ENCODE measurements at regions not wholly inside any gene's neighbourhood (a gene's known extent, or its start where the extent isn't known, plus 50 kb on each side); places are given as distances from the start of the nearest gene placed in this dataset.
A peak's percentile ranks its signal among the peaks of the same experiment; 100 is the strongest.

GRCh38 chr5:35487233-35488025, 130.2 kb upstream of the SPEF2 start:
- Histone ChIP-seq H3K4me3 (replicated peaks in 1 of 4; ENCODE audit: control extremely low read depth in 1 of 4, insufficient read depth in 1 of 4, low read depth in 3 of 4, low read length in 4 of 4) (peak overlapping the region in 1 of 4 experiments; percentile 9), H3K27ac (ENCODE audit: insufficient read depth, low read length) (no peak overlapping the region), H3K4me1 (ENCODE audit: control insufficient read depth, extremely low read depth, insufficient read depth, low read length) (no peaks in the 10 kb centered on the region), H3K9ac (ENCODE audit: insufficient read depth, low read length) (no peak overlapping the region), H2AFZ (ENCODE audit: low read length) (no peak overlapping the region), H3K9me3 (ENCODE audit: control insufficient read depth, insufficient read depth, low read depth, low read length) (no peaks in the 10 kb centered on the region), H4K20me1 (ENCODE audit: control insufficient read depth, extremely low read depth, insufficient read depth, low read length) (no peaks in the 10 kb centered on the region), H3K36me3 (ENCODE audit: control insufficient read depth, insufficient read depth, low read length) (no peaks in the 10 kb centered on the region), H3K4me2 (ENCODE audit: extremely low read depth, insufficient read depth, low read length) (no peak overlapping the region), H3K27me3 (ENCODE audit: control insufficient read depth, insufficient read depth, low read length) (no peaks in the 10 kb centered on the region), H3K79me2 (ENCODE audit: control insufficient read depth, insufficient read depth, low read length) (no peaks in the 10 kb centered on the region)
- no peak for TF ChIP-seq EZH2 (IDR thresholded peaks at IDR 0.05; ENCODE audit: low read length, missing control alignments)
- TF ChIP-seq, protein P1, sequence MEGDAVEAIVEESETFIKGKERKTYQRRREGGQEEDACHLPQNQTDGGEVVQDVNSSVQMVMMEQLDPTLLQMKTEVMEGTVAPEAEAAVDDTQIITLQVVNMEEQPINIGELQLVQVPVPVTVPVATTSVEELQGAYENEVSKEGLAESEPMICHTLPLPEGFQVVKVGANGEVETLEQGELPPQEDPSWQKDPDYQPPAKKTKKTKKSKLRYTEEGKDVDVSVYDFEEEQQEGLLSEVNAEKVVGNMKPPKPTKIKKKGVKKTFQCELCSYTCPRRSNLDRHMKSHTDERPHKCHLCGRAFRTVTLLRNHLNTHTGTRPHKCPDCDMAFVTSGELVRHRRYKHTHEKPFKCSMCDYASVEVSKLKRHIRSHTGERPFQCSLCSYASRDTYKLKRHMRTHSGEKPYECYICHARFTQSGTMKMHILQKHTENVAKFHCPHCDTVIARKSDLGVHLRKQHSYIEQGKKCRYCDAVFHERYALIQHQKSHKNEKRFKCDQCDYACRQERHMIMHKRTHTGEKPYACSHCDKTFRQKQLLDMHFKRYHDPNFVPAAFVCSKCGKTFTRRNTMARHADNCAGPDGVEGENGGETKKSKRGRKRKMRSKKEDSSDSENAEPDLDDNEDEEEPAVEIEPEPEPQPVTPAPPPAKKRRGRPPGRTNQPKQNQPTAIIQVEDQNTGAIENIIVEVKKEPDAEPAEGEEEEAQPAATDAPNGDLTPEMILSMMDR (conservative IDR thresholded peaks at IDR 0.05 in 1 of 2, IDR thresholded peaks at IDR 0.05 in 1 of 2; ENCODE audit: low read depth in 1 of 2, low read length in 2 of 2) = no peak
- DNase-seq (ENCODE audit: low read depth in 2 of 2) = peak in 1 of 2 donors; percentile 85

DNA sequence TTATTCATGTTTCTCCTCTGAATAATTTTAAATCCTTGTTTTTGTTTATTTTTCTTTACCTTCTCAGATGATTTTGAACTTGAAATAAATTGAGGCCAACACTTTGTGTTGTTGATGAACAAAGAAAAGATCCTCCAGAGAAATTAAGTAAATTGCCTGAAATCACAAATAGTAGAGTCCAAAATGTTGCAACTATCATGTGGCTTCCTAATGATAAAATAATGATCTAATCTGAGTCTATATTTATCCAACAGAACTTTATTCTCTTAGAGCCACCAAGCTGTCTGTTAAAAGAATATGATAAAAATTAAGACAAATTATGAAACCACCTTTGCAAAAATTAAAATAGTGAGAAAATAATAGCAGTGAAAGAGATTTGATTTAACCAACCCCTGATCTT, 132.2 kb upstream of the SPEF2 start:
- no peaks in the 10 kb centered on the region for H3K36me3 ChIP-seq (ENCODE audit: control insufficient read depth, insufficient read depth, low read length)
- H3K27me3 ChIP-seq (ENCODE audit: control insufficient read depth, insufficient read depth, low read length) = no peaks in the 10 kb centered on the region
- TF ChIP-seq EZH2 (IDR thresholded peaks at IDR 0.05; ENCODE audit: low read length, missing control alignments) = no peak
- TF ChIP-seq, protein P1 (conservative IDR thresholded peaks at IDR 0.05 in 1 of 2, IDR thresholded peaks at IDR 0.05 in 1 of 2; ENCODE audit: low read depth in 1 of 2, low read length in 2 of 2) = no peak
- no peaks in the 10 kb centered on the region for H3K9me3 ChIP-seq (ENCODE audit: control insufficient read depth, insufficient read depth, low read depth, low read length)
- no peak overlapping the region for H3K9ac ChIP-seq (ENCODE audit: insufficient read depth, low read length)
- H3K4me3 ChIP-seq (replicated peaks in 1 of 4; ENCODE audit: control extremely low read depth in 1 of 4, insufficient read depth in 1 of 4, low read depth in 3 of 4, low read length in 4 of 4) = no peak overlapping the region
- no peaks in the 10 kb centered on the region for H3K4me1 ChIP-seq (ENCODE audit: control insufficient read depth, extremely low read depth, insufficient read depth, low read length)
- no peaks in the 10 kb centered on the region for H3K79me2 ChIP-seq (ENCODE audit: control insufficient read depth, insufficient read depth, low read length)
- H4K20me1 ChIP-seq (ENCODE audit: control insufficient read depth, extremely low read depth, insufficient read depth, low read length) = no peaks in the 10 kb centered on the region
- no peak for DNase-seq (ENCODE audit: low read depth in 2 of 2)
- no peak overlapping the region for H3K27ac ChIP-seq (ENCODE audit: insufficient read depth, low read length)
- no peak overlapping the region for H3K4me2 ChIP-seq (ENCODE audit: extremely low read depth, insufficient read depth, low read length)
- H2AFZ ChIP-seq (ENCODE audit: low read length) = no peak overlapping the region

- Histone ChIP-seq H3K9me3 (ENCODE audit: control insufficient read depth, insufficient read depth, low read depth, low read length) (no peaks in the 10 kb centered on the region), H3K79me2 (ENCODE audit: control insufficient read depth, insufficient read depth, low read length) (no peaks in the 10 kb centered on the region), H3K27ac (ENCODE audit: insufficient read depth, low read length) (no peak overlapping the region), H3K4me2 (ENCODE audit: extremely low read depth, insufficient read depth, low read length) (no peak overlapping the region), H3K4me1 (ENCODE audit: control insufficient read depth, extremely low read depth, insufficient read depth, low read length) (no peaks in the 10 kb centered on the region), H3K9ac (ENCODE audit: insufficient read depth, low read length) (no peak overlapping the region), H3K36me3 (ENCODE audit: control insufficient read depth, insufficient read depth, low read length) (no peaks in the 10 kb centered on the region), H4K20me1 (ENCODE audit: control insufficient read depth, extremely low read depth, insufficient read depth, low read length) (no peaks in the 10 kb centered on the region), H3K4me3 (replicated peaks in 1 of 4; ENCODE audit: control extremely low read depth in 1 of 4, insufficient read depth in 1 of 4, low read depth in 3 of 4, low read length in 4 of 4) (no peak overlapping the region), H2AFZ (ENCODE audit: low read length) (no peak overlapping the region), H3K27me3 (ENCODE audit: control insufficient read depth, insufficient read depth, low read length) (no peaks in the 10 kb centered on the region)
- TF ChIP-seq EZH2 (IDR thresholded peaks at IDR 0.05; ENCODE audit: low read length, missing control alignments) = no peak
- TF ChIP-seq, protein P1 (conservative IDR thresholded peaks at IDR 0.05 in 1 of 2, IDR thresholded peaks at IDR 0.05 in 1 of 2; ENCODE audit: low read depth in 1 of 2, low read length in 2 of 2) = no peak
- DNase-seq (ENCODE audit: low read depth in 2 of 2) = no peak
These were observed 133.4 kb upstream of the SPEF2 start for GRCh38 chr5:35484241-35484640.

All from fibroblast of lung (primary cell).